Effector memory CD4-positive, alpha-beta T cell (primary cell): ENCODE measurements at regions not wholly inside any gene's neighbourhood (a gene's known extent, or its start where the extent isn't known, plus 50 kb on each side); places are given as distances from the start of the nearest gene placed in this dataset.

Experiments
- DNase-seq, 3 donors: peaks; one replicate each; pipeline ENCODE4 v3.0.0-alpha.2; 2020
- H3K27ac ChIP-seq: 2 replicates; pipeline ENCODE4 v1.7.0; 2013; ENCODE audit warnings: mild to moderate bottlenecking, low read length, moderate library complexity; ENCODE audit not compliant: insufficient read depth, poor library complexity, severe bottlenecking
- H3K27me3 ChIP-seq: replicated peaks from 2 replicates; pipeline ENCODE4 v1.7.0; 2013; ENCODE audit warnings: mild to moderate bottlenecking, low read length; ENCODE audit not compliant: insufficient read depth, control insufficient read depth, poor library complexity, severe bottlenecking
- H3K36me3 ChIP-seq: 2 replicates; pipeline ENCODE4 v1.7.0; 2013; ENCODE audit warnings: mild to moderate bottlenecking, low read length, moderate library complexity; ENCODE audit not compliant: control insufficient read depth, insufficient read depth
- H3K4me1 ChIP-seq: 2 replicates; pipeline ENCODE4 v1.7.0; 2013; ENCODE audit warnings: low read length, mild to moderate bottlenecking; ENCODE audit not compliant: control insufficient read depth, insufficient read depth, poor library complexity, severe bottlenecking
- H3K4me3 ChIP-seq: 2 replicates; pipeline ENCODE4 v1.7.0; 2013; ENCODE audit warnings: low read length, low read depth, mild to moderate bottlenecking; ENCODE audit not compliant: insufficient read depth, poor library complexity, severe bottlenecking
- H3K9me3 ChIP-seq: 2 replicates; pipeline ENCODE4 v1.7.0; 2013; ENCODE audit warnings: mild to moderate bottlenecking, low read length, moderate library complexity; ENCODE audit not compliant: control insufficient read depth

GRCh38 chr15:31584195-31584594, 257.6 kb downstream of the KLF13 start:
- Histone ChIP-seq H3K36me3 (no peaks in the 10 kb centered on the region), H3K27ac (no peak overlapping the region)

GRCh38 chr15:31585240-31585639, 258.6 kb downstream of the KLF13 start:
- no peaks in the 10 kb centered on the region for H3K36me3 ChIP-seq

More at GRCh38 chr15:31584195-31584594, 257.6 kb downstream of the KLF13 start:
- Histone ChIP-seq H3K4me1 (no peaks in the 10 kb centered on the region), H3K27me3 (no peaks in the 10 kb centered on the region), H3K9me3 (no peaks in the 10 kb centered on the region), H3K4me3 (no peak overlapping the region)
- no peak for DNase-seq

GRCh38 chr15:31586841-31587240, 260.2 kb downstream of the KLF13 start:
- Histone ChIP-seq H3K4me1 (no peaks in the 10 kb centered on the region), H3K36me3 (no peaks in the 10 kb centered on the region), H3K9me3 (no peaks in the 10 kb centered on the region), H3K27me3 (no peaks in the 10 kb centered on the region), H3K27ac (no peak overlapping the region), H3K4me3 (no peak overlapping the region)
- DNase-seq, result no peak

More at GRCh38 chr15:31585240-31585639, 258.6 kb downstream of the KLF13 start:
- H3K4me3 ChIP-seq, result no peak overlapping the region
- H3K4me1 ChIP-seq, result no peaks in the 10 kb centered on the region
- H3K27me3 ChIP-seq, result no peaks in the 10 kb centered on the region
- DNase-seq, result no peak
- H3K27ac ChIP-seq, result no peak overlapping the region
- no peaks in the 10 kb centered on the region for H3K9me3 ChIP-seq

- Histone ChIP-seq H3K27me3 (no peaks in the 10 kb centered on the region), H3K4me1 (no peaks in the 10 kb centered on the region), H3K36me3 (no peaks in the 10 kb centered on the region), H3K27ac (no peak overlapping the region), H3K9me3 (no peaks in the 10 kb centered on the region), H3K4me3 (no peak overlapping the region)
- no peak for DNase-seq
Observed at GRCh38 chr15:31587583-31587982, 260.9 kb downstream of the KLF13 start.

GRCh38 chr15:31590609-31591008, 264.0 kb downstream of the KLF13 start:
- no peak for DNase-seq
- Histone ChIP-seq H3K9me3 (no peaks in the 10 kb centered on the region), H3K36me3 (no peaks in the 10 kb centered on the region), H3K27ac (no peak overlapping the region), H3K4me3 (no peak overlapping the region), H3K27me3 (no peaks in the 10 kb centered on the region), H3K4me1 (no peaks in the 10 kb centered on the region)

- DNase-seq, result no peak
- H3K27me3 ChIP-seq, result no peaks in the 10 kb centered on the region
- H3K27ac ChIP-seq, result no peak overlapping the region
- H3K4me3 ChIP-seq, result no peak overlapping the region
- no peaks in the 10 kb centered on the region for H3K9me3 ChIP-seq
- H3K4me1 ChIP-seq, result no peaks in the 10 kb centered on the region
- no peaks in the 10 kb centered on the region for H3K36me3 ChIP-seq
Observed at GRCh38 chr15:31591908-31592307, 265.3 kb downstream of the KLF13 start.

- no peak overlapping the region for H3K4me3 ChIP-seq
- DNase-seq, result no peak
- H3K27me3 ChIP-seq, result no peaks in the 10 kb centered on the region
- no peaks in the 10 kb centered on the region for H3K9me3 ChIP-seq
- no peaks in the 10 kb centered on the region for H3K36me3 ChIP-seq
- no peaks in the 10 kb centered on the region for H3K4me1 ChIP-seq
- no peak overlapping the region for H3K27ac ChIP-seq
Observed at GRCh38 chr15:31597466-31597865, 270.8 kb downstream of the KLF13 start.

GRCh38 chr15:31598620-31599019, 272.0 kb downstream of the KLF13 start:
- no peaks in the 10 kb centered on the region for H3K27me3 ChIP-seq
- DNase-seq, result no peak
- H3K27ac ChIP-seq, result no peak overlapping the region
- no peak overlapping the region for H3K4me3 ChIP-seq
- no peaks in the 10 kb centered on the region for H3K9me3 ChIP-seq
- H3K4me1 ChIP-seq, result no peaks in the 10 kb centered on the region
- no peaks in the 10 kb centered on the region for H3K36me3 ChIP-seq

GRCh38 chr15:31605467-31605931, 278.9 kb downstream of the KLF13 start:
- no peak for DNase-seq
- H3K4me3 ChIP-seq, result no peak overlapping the region
- no peaks in the 10 kb centered on the region for H3K9me3 ChIP-seq
- no peaks in the 10 kb centered on the region for H3K4me1 ChIP-seq
- H3K27ac ChIP-seq, result no peak overlapping the region
- no peaks in the 10 kb centered on the region for H3K27me3 ChIP-seq
- no peaks in the 10 kb centered on the region for H3K36me3 ChIP-seq

GRCh38 chr15:31606194-31606669, 279.6 kb downstream of the KLF13 start:
- no peaks in the 10 kb centered on the region for H3K27me3 ChIP-seq
- no peak overlapping the region for H3K27ac ChIP-seq
- no peaks in the 10 kb centered on the region for H3K36me3 ChIP-seq
- no peaks in the 10 kb centered on the region for H3K9me3 ChIP-seq
- H3K4me3 ChIP-seq, result no peak overlapping the region
- no peak for DNase-seq
- no peaks in the 10 kb centered on the region for H3K4me1 ChIP-seq
